Skeletal muscle tissue (tissue), 3 donors: ENCODE measurements at regions not wholly inside any gene's neighbourhood (a gene's known extent, or its start where the extent isn't known, plus 50 kb on each side); places are given as distances from the start of the nearest gene placed in this dataset.
"Not testable (repeated sequence)": the region's sequence is repeated elsewhere in the genome, so short reads cannot be mapped to it uniquely, and the experiment has no call there.

ENCODE experiments used
- H3K27ac ChIP-seq: one replicate; pipeline ENCODE4 v1.7.0; 2013; ENCODE audit warnings: mild to moderate bottlenecking, low read depth, low read length, inconsistent platforms
- H3K27me3 ChIP-seq, 3 donors: one replicate each; pipeline ENCODE4 v1.7.0; 2013; ENCODE audit warnings: low read length in 3 of 3; ENCODE audit not compliant: control insufficient read depth in 3 of 3, insufficient read depth in 3 of 3
- H3K36me3 ChIP-seq, 3 donors: one replicate each; pipeline ENCODE4 v1.7.0; 2013; ENCODE audit warnings: low read length in 3 of 3; ENCODE audit not compliant: control insufficient read depth in 3 of 3, insufficient read depth in 3 of 3
- H3K4me1 ChIP-seq, 3 donors: one replicate each; pipeline ENCODE4 v1.7.0; 2013; ENCODE audit warnings: low read length in 3 of 3, mild to moderate bottlenecking in 3 of 3; ENCODE audit not compliant: control insufficient read depth in 3 of 3, insufficient read depth in 3 of 3
- H3K4me3 ChIP-seq, 3 donors: one replicate each; pipeline ENCODE4 v1.7.0; 2013; ENCODE audit warnings: low read length in 3 of 3
- H3K9ac ChIP-seq, 3 donors: one replicate each; pipeline ENCODE4 v1.7.0; 2013; ENCODE audit warnings: low read length in 3 of 3, mild to moderate bottlenecking in 3 of 3, moderate library complexity in 2 of 3, low read depth in 1 of 3
- H3K9me3 ChIP-seq, 3 donors: one replicate each; pipeline ENCODE4 v1.7.0; 2013; ENCODE audit warnings: low read length in 3 of 3; ENCODE audit not compliant: control insufficient read depth in 3 of 3
- donor health status: Osteomylitis.

GRCh38 chr1:25011943-25012638 is 82.0 kb upstream of the RUNX3 start:
- no peaks in the 10 kb centered on the region for H3K36me3 ChIP-seq
- no peaks in the 10 kb centered on the region for H3K9me3 ChIP-seq
- no peak overlapping the region for H3K27ac ChIP-seq
- H3K4me3 ChIP-seq: no peak overlapping the region
- H3K4me1 ChIP-seq: no peaks in the 10 kb centered on the region
- no peak overlapping the region for H3K9ac ChIP-seq
- peaks cover 9 to 39% (median 30%) of the 10 kb centered on the region in 3 donors for H3K27me3 ChIP-seq

DNA sequence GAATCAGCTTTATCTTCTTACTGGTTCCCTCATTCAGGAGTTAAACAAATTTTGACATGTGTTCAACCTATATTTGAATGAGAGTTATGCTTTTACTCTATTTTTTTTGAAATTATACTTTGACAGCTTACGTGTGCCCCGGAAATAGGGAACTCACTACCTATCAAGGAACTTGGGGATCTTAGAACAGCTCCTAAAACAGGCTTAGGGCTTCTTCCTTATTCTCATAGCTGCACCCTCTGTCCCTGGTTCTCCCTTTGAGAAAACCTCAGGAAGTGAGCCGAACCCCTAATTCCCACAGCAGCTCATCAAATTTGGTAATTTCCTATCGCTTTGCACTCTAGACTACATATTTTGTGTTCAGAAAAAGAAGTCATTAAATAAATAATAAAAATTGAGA is 81.2 kb upstream of the RUNX3 start:
- peaks cover 18 to 44% (median 33%) of the 10 kb centered on the region in 3 donors for H3K27me3 ChIP-seq
- no peak overlapping the region for H3K27ac ChIP-seq
- no peak overlapping the region for H3K9ac ChIP-seq
- no peaks in the 10 kb centered on the region for H3K9me3 ChIP-seq
- no peak overlapping the region for H3K4me3 ChIP-seq
- peaks cover 0 to 5% (median 0%) of the 10 kb centered on the region in 3 donors for H3K4me1 ChIP-seq
- H3K36me3 ChIP-seq: no peaks in the 10 kb centered on the region

DNA sequence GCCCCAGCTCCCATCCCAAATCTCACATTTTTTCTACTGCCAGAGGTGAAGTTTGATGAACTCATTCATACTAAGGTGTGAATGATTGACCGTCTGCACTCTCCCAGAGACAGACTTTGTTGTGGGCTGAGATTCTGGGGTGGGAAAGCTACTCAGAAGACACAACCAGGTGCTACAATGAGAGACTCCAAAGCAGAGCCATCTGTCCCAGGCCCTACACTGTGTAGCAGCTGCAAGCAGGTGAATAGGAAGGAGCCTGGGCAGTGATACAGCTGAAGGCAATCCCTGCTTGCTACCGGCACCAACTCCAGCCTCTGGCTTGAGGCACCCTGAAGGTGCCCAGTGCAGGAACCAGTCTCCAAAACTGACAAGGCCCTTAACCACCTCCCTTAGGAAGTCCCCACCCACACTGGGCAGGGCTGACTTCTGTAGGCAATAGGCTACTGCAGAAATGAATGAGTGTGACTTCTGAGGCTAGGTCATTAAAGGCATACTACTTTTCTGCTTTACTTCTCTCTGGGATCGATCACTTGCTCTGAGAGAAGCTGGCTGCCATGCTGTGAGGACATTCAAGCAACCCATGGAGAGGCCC is 79.7 kb upstream of the RUNX3 start:
- Histone ChIP-seq H3K27me3 (peaks cover 27 to 50% (median 40%) of the 10 kb centered on the region in 3 donors), H3K36me3 (no peaks in the 10 kb centered on the region)

DNA sequence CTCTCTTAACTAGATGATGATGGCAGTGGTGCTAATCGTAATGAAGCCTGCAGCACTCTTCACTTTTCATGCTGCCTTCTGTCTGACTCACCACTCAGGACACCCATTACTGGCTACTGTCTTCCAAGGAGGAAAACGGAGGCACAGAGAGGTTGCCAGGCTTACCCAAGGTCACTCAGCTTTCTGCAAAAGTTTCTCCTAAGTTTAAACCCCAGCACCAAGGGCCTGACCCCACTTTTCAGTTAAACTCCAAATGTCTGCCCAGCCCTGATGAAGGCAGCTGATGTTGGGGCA is 78.1 kb upstream of the RUNX3 start:
- H3K9me3 ChIP-seq: no peaks in the 10 kb centered on the region
- no peak overlapping the region for H3K27ac ChIP-seq
- no peak overlapping the region for H3K9ac ChIP-seq
- peaks cover 0 to 5% (median 0%) of the 10 kb centered on the region in 3 donors for H3K4me1 ChIP-seq
- no peaks in the 10 kb centered on the region for H3K36me3 ChIP-seq
- H3K27me3 ChIP-seq: peaks cover 22 to 38% (median 37%) of the 10 kb centered on the region in 3 donors
- no peak overlapping the region for H3K4me3 ChIP-seq

More for the DNA sequence above, 79.7 kb upstream of the RUNX3 start:
- Histone ChIP-seq H3K4me3 (no peak overlapping the region), H3K9ac (no peak overlapping the region), H3K4me1 (peaks cover 0 to 5% (median 0%) of the 10 kb centered on the region in 3 donors), H3K27ac (no peak overlapping the region), H3K9me3 (no peaks in the 10 kb centered on the region)

DNA sequence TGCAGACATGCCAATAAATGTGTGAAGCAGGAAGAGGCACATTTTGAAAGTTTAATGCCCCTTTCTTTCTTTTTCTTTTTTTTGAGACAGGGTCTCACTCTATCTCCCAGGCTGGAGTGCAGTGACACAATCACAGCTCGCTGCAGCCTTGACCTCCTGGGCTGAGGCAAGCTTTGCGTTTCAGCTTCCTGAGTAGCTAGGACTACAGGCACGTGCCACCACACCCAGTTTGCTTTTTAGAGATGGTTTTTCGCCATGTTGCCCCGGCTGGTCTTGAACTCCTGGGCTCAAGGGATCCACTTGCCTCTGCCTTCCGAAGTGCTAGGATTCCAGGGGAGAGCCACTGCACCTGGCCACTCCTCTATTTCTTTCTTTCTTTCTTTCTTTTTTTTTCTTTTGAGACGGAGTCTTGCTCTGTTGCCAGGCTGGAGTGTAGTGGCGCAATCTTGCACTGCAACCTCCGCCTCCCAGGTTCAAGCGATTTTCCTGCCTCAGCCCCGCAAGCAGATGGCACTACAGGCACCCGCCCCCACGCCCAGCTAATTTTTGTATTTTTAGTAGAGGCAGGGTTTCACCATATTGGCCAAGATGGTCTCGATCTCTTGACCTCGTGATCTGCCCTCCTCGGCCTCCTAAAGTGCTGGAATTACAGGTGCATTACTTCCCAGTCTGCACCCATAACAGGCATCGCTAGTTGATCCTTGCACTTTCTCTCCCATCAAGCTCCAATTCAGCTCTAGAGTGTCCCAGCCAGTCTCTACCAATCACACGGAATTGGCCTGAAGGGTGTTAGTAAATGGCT is 77.5 kb upstream of the RUNX3 start:
- not testable (repeated sequence) for H3K9ac ChIP-seq, H3K27ac ChIP-seq, H3K9me3 ChIP-seq, H3K4me1 ChIP-seq, H3K36me3 ChIP-seq, H3K4me3 ChIP-seq
- H3K27me3 ChIP-seq: peaks cover 22 to 38% (median 37%) of the 10 kb centered on the region in 3 donors

DNA sequence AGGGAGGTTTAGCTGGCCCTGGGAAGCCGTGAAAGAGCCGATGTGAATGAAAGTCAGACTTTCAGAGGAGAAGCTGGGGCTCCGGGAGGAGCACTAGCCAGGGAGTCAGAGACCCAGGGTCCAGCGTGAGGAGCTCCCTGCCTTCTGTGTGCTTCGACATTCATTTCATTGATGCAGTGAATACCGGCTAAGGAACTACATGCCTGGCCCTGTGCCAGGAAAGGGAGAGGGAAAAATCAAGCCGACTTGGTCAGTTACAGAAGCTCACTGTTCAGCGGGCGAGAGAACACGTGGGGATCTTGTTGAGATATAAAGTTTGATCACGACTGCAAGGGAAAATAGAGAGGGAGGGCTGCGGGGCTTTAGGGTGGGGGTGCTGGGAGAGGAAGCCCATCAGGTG is 76.7 kb upstream of the RUNX3 start:
- peaks cover 22 to 38% (median 37%) of the 10 kb centered on the region in 3 donors for H3K27me3 ChIP-seq
- H3K4me1 ChIP-seq: peaks cover 0 to 5% (median 0%) of the 10 kb centered on the region in 3 donors
- H3K4me3 ChIP-seq: no peak overlapping the region
- H3K36me3 ChIP-seq: no peaks in the 10 kb centered on the region
- no peak overlapping the region for H3K27ac ChIP-seq
- no peaks in the 10 kb centered on the region for H3K9me3 ChIP-seq
- H3K9ac ChIP-seq: no peak overlapping the region

- Histone ChIP-seq H3K9ac (no peak overlapping the region), H3K27ac (no peak overlapping the region), H3K36me3 (no peaks in the 10 kb centered on the region), H3K9me3 (no peaks in the 10 kb centered on the region), H3K27me3 (peaks cover 22 to 36% (median 27%) of the 10 kb centered on the region in 3 donors), H3K4me1 (peaks cover 0 to 5% (median 0%) of the 10 kb centered on the region in 3 donors), H3K4me3 (no peak overlapping the region)
Observed at GRCh38 chr1:25004355-25004754, 74.3 kb upstream of the RUNX3 start.

- peaks cover 19 to 29% (median 20%) of the 10 kb centered on the region in 3 donors for H3K27me3 ChIP-seq
- H3K4me1 ChIP-seq: peaks cover 0 to 5% (median 0%) of the 10 kb centered on the region in 3 donors
- no peaks in the 10 kb centered on the region for H3K36me3 ChIP-seq
- no peak overlapping the region for H3K4me3 ChIP-seq
- no peak overlapping the region for H3K9ac ChIP-seq
- H3K9me3 ChIP-seq: no peaks in the 10 kb centered on the region
- H3K27ac ChIP-seq: no peak overlapping the region
Observed at GRCh38 chr1:25003457-25004190, 73.5 kb upstream of the RUNX3 start.

DNA sequence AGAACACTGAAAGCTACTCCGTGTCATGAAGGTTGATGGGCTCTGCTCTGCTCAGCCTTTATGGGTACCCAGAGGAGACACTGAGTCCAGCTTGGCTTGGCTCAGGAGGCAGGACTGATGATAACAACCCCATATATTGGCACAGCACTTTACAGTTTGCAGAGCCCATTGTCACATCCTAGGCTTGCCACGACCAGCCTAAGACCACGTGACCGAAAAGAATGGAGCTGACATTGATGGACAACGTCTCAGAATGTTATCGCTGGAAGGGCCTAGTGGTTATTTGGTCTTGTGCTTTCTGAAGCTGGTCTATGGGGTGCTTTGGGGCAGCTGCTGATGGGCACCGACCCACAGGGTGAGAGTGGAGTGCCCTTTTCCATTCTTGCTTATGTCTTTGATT is 72.9 kb upstream of the RUNX3 start:
- peaks cover 0 to 5% (median 0%) of the 10 kb centered on the region in 3 donors for H3K4me1 ChIP-seq
- H3K27me3 ChIP-seq: peaks cover 16 to 25% (median 19%) of the 10 kb centered on the region in 3 donors
- H3K36me3 ChIP-seq: no peaks in the 10 kb centered on the region
- no peak overlapping the region for H3K27ac ChIP-seq
- no peak overlapping the region for H3K9ac ChIP-seq
- H3K4me3 ChIP-seq: no peak overlapping the region
- H3K9me3 ChIP-seq: no peaks in the 10 kb centered on the region
